WTC11 (cell line): ENCODE measurements at regions not wholly inside any gene's neighbourhood (a gene's known extent, or its start where the extent isn't known, plus 50 kb on each side); places are given as distances from the start of the nearest gene placed in this dataset.

Source experiments
- ATAC-seq: fragments of 200-7000 bp; cut with Tn5 transposase; 2 replicates; pipeline ENCODE4 v1.10.0; 2021; ENCODE audit warnings: mild to moderate bottlenecking, moderate library complexity
- CTCF ChIA-PET: fragments of 300-600 bp; sonication (Branson Sonifier 250); formaldehyde crosslinking; loops from one replicate; lab custom pipeline; 2021; ENCODE audit warnings: antibody characterized with exemption; lab: Charles Lee
- POLR2A ChIA-PET: fragments of 350-600 bp; sonication (Branson Sonifier 250); formaldehyde crosslinking; loops from one replicate; lab custom pipeline; 2021; ENCODE audit warnings: antibody characterized with exemption; lab: Charles Lee
- DNase-seq: peaks from one replicate; pipeline ENCODE4 v3.0.0; 2021; ENCODE audit warnings: low spot score
- H3K27ac Mint-ChIP-seq: 2 replicates; pipeline ENCODE4 v1.8.0; 2021; ENCODE audit warnings: mixed read lengths
- H3K27me3 Mint-ChIP-seq: 2 replicates; pipeline ENCODE4 v1.8.0; 2021; ENCODE audit warnings: low read depth, mild to moderate bottlenecking, moderate library complexity, mixed read lengths
- H3K36me3 Mint-ChIP-seq: 2 replicates; pipeline ENCODE4 v1.8.0; 2021; ENCODE audit warnings: mixed read lengths
- H3K4me1 Mint-ChIP-seq: 2 replicates; pipeline ENCODE4 v1.8.0; 2022; ENCODE audit warnings: mixed read lengths
- H3K4me3 Mint-ChIP-seq: 2 replicates; pipeline ENCODE4 v1.8.0; 2021; ENCODE audit warnings: mild to moderate bottlenecking, moderate library complexity, mixed read lengths
- H3K9me3 Mint-ChIP-seq: 2 replicates; pipeline ENCODE4 v1.8.0; 2021; ENCODE audit warnings: mixed read lengths
- AR ChIP-seq: fragments of 250-450 bp; sonication (Bioruptor Pico); IDR thresholded peaks from 2 replicates; pipeline ENCODE4 v1.9.0; 2021; ENCODE audit warnings: mild to moderate bottlenecking
- E2F5 ChIP-seq: sonication (generic); formaldehyde crosslinking; IDR thresholded peaks from 2 replicates; pipeline ENCODE4 v1.8.1; 2022; ENCODE audit warnings: mild to moderate bottlenecking, moderate library complexity, missing genetic modification reagents
- ERG ChIP-seq: fragments of 250-450 bp; sonication (Bioruptor Pico); IDR thresholded peaks from 2 replicates; pipeline ENCODE4 v1.8.0; 2021; ENCODE audit warnings: mild to moderate bottlenecking
- ESRRA ChIP-seq: sonication (generic); formaldehyde crosslinking; IDR thresholded peaks from 2 replicates; pipeline ENCODE4 v1.8.1; 2022; ENCODE audit warnings: mild to moderate bottlenecking, missing genetic modification reagents, borderline replicate concordance
- FOXP1 ChIP-seq: sonication (generic); formaldehyde crosslinking; IDR thresholded peaks from 2 replicates; pipeline ENCODE4 v1.8.0; 2022; ENCODE audit warnings: missing genetic modification reagents, mild to moderate bottlenecking, moderate library complexity, borderline replicate concordance
- HMGA2 ChIP-seq: fragments of 250-450 bp; sonication (Bioruptor Pico); IDR thresholded peaks from 2 replicates; pipeline ENCODE4 v1.4.0; 2021; ENCODE audit warnings: mild to moderate bottlenecking, moderate library complexity
- HMGXB4 ChIP-seq: sonication (generic); formaldehyde crosslinking; IDR thresholded peaks from 2 replicates; pipeline ENCODE4 v1.8.1; 2023; ENCODE audit warnings: mild to moderate bottlenecking, moderate library complexity, missing genetic modification reagents
- MXD4 ChIP-seq: fragments of 250-450 bp; sonication (Bioruptor Pico); IDR thresholded peaks from 2 replicates; pipeline ENCODE4 v1.8.0; 2021; ENCODE audit warnings: mild to moderate bottlenecking, moderate library complexity, borderline replicate concordance
- MYBL2 ChIP-seq: sonication (generic); formaldehyde crosslinking; IDR thresholded peaks from 2 replicates; pipeline ENCODE4 v1.8.1; 2023; ENCODE audit warnings: mild to moderate bottlenecking, moderate library complexity, missing genetic modification reagents
- NFE2L1 ChIP-seq: sonication (generic); formaldehyde crosslinking; IDR thresholded peaks from 2 replicates; pipeline ENCODE4 v1.8.1; 2023; ENCODE audit warnings: missing genetic modification reagents
- RORB ChIP-seq: fragments of 250-450 bp; sonication (Bioruptor Pico); IDR thresholded peaks from 2 replicates; pipeline ENCODE4 v1.9.0; 2021; ENCODE audit warnings: mild to moderate bottlenecking
- TCF7 ChIP-seq: sonication (generic); formaldehyde crosslinking; IDR thresholded peaks from 2 replicates; pipeline ENCODE4 v1.8.0; 2022; ENCODE audit warnings: mild to moderate bottlenecking, low read depth, missing genetic modification reagents, moderate library complexity
- ZNF317 ChIP-seq: sonication (generic); formaldehyde crosslinking; IDR thresholded peaks from 2 replicates; pipeline ENCODE4 v1.8.1; 2023; ENCODE audit warnings: low read depth, mild to moderate bottlenecking, moderate library complexity, missing genetic modification reagents, borderline replicate concordance
- ZNF396 ChIP-seq: fragments of 250-450 bp; sonication (Bioruptor Pico); IDR thresholded peaks from 2 replicates; pipeline ENCODE4 v1.8.0; 2021; ENCODE audit warnings: mild to moderate bottlenecking, moderate library complexity, borderline replicate concordance
- ZNF416 ChIP-seq: fragments of 250-450 bp; sonication (Bioruptor Pico); IDR thresholded peaks from 2 replicates; pipeline ENCODE4 v1.9.0; 2021; ENCODE audit warnings: mild to moderate bottlenecking, inconsistent platforms
- TF ChIP-seq, protein P1 (sequence below): sonication (generic); formaldehyde crosslinking; IDR thresholded peaks from 2 replicates; pipeline ENCODE4 v1.8.0; 2022; ENCODE audit warnings: mild to moderate bottlenecking, missing genetic modification reagents
- TF ChIP-seq, protein P2 (sequence below): sonication (generic); formaldehyde crosslinking; IDR thresholded peaks from 2 replicates; pipeline ENCODE4 v1.8.1; 2022; ENCODE audit warnings: missing genetic modification reagents, borderline replicate concordance
- TF ChIP-seq, protein P3 (sequence below): sonication (generic); formaldehyde crosslinking; IDR thresholded peaks from 2 replicates; pipeline ENCODE4 v1.8.1; 2022; ENCODE audit warnings: low read depth, mild to moderate bottlenecking, moderate library complexity, missing genetic modification reagents, borderline replicate concordance
- TF ChIP-seq, protein P4 (sequence below): fragments of 250-450 bp; sonication (Bioruptor Pico); IDR thresholded peaks from 2 replicates; pipeline ENCODE4 v2.1.2; 2022; ENCODE audit warnings: mild to moderate bottlenecking, moderate library complexity
- TF ChIP-seq, protein P5 (sequence below): sonication (generic); formaldehyde crosslinking; conservative IDR thresholded peaks from 2 replicates; pipeline ENCODE4 v1.8.1; 2022; ENCODE audit warnings: mild to moderate bottlenecking, missing genetic modification reagents

- no peak for TF ChIP-seq E2F5
- no peak for TF ChIP-seq ZNF416 (CRISPR knock-in tag)
- TF ChIP-seq HMGXB4 (CRISPR knock-in tag), result no peak
- TF ChIP-seq, protein P1, sequence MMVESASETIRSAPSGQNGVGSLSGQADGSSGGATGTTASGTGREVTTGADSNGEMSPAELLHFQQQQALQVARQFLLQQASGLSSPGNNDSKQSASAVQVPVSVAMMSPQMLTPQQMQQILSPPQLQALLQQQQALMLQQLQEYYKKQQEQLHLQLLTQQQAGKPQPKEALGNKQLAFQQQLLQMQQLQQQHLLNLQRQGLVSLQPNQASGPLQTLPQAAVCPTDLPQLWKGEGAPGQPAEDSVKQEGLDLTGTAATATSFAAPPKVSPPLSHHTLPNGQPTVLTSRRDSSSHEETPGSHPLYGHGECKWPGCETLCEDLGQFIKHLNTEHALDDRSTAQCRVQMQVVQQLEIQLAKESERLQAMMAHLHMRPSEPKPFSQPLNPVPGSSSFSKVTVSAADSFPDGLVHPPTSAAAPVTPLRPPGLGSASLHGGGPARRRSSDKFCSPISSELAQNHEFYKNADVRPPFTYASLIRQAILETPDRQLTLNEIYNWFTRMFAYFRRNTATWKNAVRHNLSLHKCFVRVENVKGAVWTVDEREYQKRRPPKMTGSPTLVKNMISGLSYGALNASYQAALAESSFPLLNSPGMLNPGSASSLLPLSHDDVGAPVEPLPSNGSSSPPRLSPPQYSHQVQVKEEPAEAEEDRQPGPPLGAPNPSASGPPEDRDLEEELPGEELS (CRISPR knock-in tag), result no peak
Observed at GRCh38 chr14:61152851-61153364, 128.2 kb downstream of the TMEM30B start (continued).

DNA sequence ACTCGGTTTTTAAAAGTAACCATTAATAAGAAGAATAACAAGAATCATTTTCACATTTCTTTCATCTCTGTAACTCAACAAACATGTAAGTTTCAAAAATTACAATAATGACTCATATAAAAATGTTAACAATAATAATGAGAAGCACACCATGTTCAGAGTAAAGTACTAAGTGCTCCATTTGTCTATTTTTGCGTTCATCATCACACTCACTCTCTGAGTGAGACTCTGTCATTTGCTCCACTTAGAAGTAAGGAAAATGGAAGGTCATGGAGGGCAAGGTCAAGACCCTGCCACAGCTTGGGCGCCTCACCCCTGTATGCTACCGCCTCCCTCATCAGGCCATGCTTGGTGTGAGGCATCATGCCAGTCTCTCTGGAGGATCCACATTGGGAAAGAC is 129.9 kb downstream of the TMEM30B start:
- H3K27ac Mint-ChIP-seq, result no peak overlapping the region
- peaks cover 3% of the 10 kb centered on the region for H3K36me3 Mint-ChIP-seq
- POLR2A ChIA-PET, result no interaction called here
- H3K27me3 Mint-ChIP-seq, result no peaks in the 10 kb centered on the region
- DNase-seq (no peak), ATAC-seq (no peak)
- H3K9me3 Mint-ChIP-seq, result peaks cover 4% of the 10 kb centered on the region
- peaks cover 25% of the 10 kb centered on the region for H3K4me1 Mint-ChIP-seq
- H3K4me3 Mint-ChIP-seq, result no peak overlapping the region
- TF ChIP-seq AR (CRISPR knock-in tag) (no peak), MXD4 (no peak), TCF7 (CRISPR knock-in tag) (no peak), MYBL2 (CRISPR knock-in tag) (no peak)
- TF ChIP-seq, protein P2, sequence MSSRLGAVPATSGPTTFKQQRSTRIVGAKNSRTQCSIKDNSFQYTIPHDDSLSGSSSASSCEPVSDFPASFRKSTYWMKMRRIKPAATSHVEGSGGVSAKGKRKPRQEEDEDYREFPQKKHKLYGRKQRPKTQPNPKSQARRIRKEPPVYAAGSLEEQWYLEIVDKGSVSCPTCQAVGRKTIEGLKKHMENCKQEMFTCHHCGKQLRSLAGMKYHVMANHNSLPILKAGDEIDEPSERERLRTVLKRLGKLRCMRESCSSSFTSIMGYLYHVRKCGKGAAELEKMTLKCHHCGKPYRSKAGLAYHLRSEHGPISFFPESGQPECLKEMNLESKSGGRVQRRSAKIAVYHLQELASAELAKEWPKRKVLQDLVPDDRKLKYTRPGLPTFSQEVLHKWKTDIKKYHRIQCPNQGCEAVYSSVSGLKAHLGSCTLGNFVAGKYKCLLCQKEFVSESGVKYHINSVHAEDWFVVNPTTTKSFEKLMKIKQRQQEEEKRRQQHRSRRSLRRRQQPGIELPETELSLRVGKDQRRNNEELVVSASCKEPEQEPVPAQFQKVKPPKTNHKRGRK, result no peak
- TF ChIP-seq, protein P3, sequence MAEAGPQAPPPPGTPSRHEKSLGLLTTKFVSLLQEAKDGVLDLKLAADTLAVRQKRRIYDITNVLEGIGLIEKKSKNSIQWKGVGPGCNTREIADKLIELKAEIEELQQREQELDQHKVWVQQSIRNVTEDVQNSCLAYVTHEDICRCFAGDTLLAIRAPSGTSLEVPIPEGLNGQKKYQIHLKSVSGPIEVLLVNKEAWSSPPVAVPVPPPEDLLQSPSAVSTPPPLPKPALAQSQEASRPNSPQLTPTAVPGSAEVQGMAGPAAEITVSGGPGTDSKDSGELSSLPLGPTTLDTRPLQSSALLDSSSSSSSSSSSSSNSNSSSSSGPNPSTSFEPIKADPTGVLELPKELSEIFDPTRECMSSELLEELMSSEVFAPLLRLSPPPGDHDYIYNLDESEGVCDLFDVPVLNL (CRISPR knock-in tag), result no peak
- TF ChIP-seq, all 79 proteins: peak for 0
- CTCF ChIA-PET, result no interaction called here

- ATAC-seq (no peak), DNase-seq (no peak)
- H3K4me3 Mint-ChIP-seq, result no peak overlapping the region
- peaks cover 4% of the 10 kb centered on the region for H3K9me3 Mint-ChIP-seq
- peaks cover 25% of the 10 kb centered on the region for H3K4me1 Mint-ChIP-seq
- CTCF ChIA-PET, result no interaction called here
- H3K27me3 Mint-ChIP-seq, result no peaks in the 10 kb centered on the region
- POLR2A ChIA-PET, result no interaction called here
- H3K36me3 Mint-ChIP-seq, result peaks cover 3% of the 10 kb centered on the region
- no peak overlapping the region for H3K27ac Mint-ChIP-seq
- TF ChIP-seq, protein P4, sequence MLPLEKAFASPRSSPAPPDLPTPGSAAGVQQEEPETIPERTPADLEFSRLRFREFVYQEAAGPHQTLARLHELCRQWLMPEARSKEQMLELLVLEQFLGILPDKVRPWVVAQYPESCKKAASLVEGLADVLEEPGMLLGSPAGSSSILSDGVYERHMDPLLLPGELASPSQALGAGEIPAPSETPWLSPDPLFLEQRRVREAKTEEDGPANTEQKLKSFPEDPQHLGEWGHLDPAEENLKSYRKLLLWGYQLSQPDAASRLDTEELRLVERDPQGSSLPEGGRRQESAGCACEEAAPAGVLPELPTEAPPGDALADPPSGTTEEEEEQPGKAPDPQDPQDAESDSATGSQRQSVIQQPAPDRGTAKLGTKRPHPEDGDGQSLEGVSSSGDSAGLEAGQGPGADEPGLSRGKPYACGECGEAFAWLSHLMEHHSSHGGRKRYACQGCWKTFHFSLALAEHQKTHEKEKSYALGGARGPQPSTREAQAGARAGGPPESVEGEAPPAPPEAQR (CRISPR knock-in tag), result no peak
- TF ChIP-seq ERG (CRISPR knock-in tag) (no peak), ZNF317 (CRISPR knock-in tag) (no peak), ESRRA (CRISPR knock-in tag) (no peak), FOXP1 (no peak), HMGA2 (CRISPR knock-in tag) (no peak), NFE2L1 (CRISPR knock-in tag) (no peak), RORB (CRISPR knock-in tag) (no peak), ZNF396 (CRISPR knock-in tag) (no peak)
- TF ChIP-seq, protein P5, sequence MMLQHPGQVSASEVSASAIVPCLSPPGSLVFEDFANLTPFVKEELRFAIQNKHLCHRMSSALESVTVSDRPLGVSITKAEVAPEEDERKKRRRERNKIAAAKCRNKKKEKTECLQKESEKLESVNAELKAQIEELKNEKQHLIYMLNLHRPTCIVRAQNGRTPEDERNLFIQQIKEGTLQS (CRISPR knock-in tag), result no peak
Observed at GRCh38 chr14:61150851-61151250, 130.3 kb downstream of the TMEM30B start.
